Neural progenitor cell (in vitro differentiated cells): ENCODE measurements at regions not wholly inside any gene's neighbourhood (a gene's known extent, or its start where the extent isn't known, plus 50 kb on each side); places are given as distances from the start of the nearest gene placed in this dataset.

ENCODE experiments used
- DNase-seq: peaks from one replicate; pipeline ENCODE4 v3.0.0-alpha.2; 2016; ENCODE audit warnings: low spot score
- H2AFZ ChIP-seq: fragments of 200-600 bp; sonication (generic); replicated peaks from 2 replicates; pipeline ENCODE4 v1.6.1; 2016; ENCODE audit warnings: antibody characterized with exemption
- H3F3A ChIP-seq: fragments of 200-600 bp; sonication (generic); 2 replicates; pipeline ENCODE4 v1.6.1; 2016; ENCODE audit warnings: antibody characterized with exemption, low read depth
- H3K27ac ChIP-seq: fragments of 200-600 bp; sonication (generic); 2 replicates; pipeline ENCODE4 v1.5.1; 2016; ENCODE audit warnings: mild to moderate bottlenecking
- H3K27me3 ChIP-seq: fragments of 200-600 bp; sonication (generic); 2 replicates; pipeline ENCODE4 v1.6.1; 2016; ENCODE audit warnings: mild to moderate bottlenecking, moderate library complexity
- H3K36me3 ChIP-seq: fragments of 200-600 bp; sonication (generic); 2 replicates; pipeline ENCODE4 v1.5.1; 2016
- H3K4me1 ChIP-seq: fragments of 200-600 bp; sonication (generic); 2 replicates; pipeline ENCODE4 v1.6.1; 2016; ENCODE audit warnings: mixed run types
- H3K4me2 ChIP-seq: fragments of 200-600 bp; sonication (generic); 2 replicates; pipeline ENCODE4 v1.6.1; 2016
- H3K4me3 ChIP-seq: fragments of 200-600 bp; sonication (generic); 2 replicates; pipeline ENCODE4 v1.5.1; 2016
- H3K79me2 ChIP-seq: fragments of 200-600 bp; sonication (generic); 2 replicates; pipeline ENCODE4 v1.6.1; 2016; ENCODE audit warnings: low read depth
- H3K9ac ChIP-seq: fragments of 200-600 bp; sonication (generic); 2 replicates; pipeline ENCODE4 v1.6.1; 2016
- H3K9me3 ChIP-seq: fragments of 200-600 bp; sonication (generic); 2 replicates; pipeline ENCODE4 v1.5.1; 2016; ENCODE audit warnings: low read depth
- H4K20me1 ChIP-seq: fragments of 200-600 bp; sonication (generic); 2 replicates; pipeline ENCODE4 v1.6.1; 2016; ENCODE audit warnings: low read depth
- H3K27ac Mint-ChIP-seq: 3 replicates; pipeline ENCODE4 v1.8.0; 2021; ENCODE audit warnings: mixed read lengths
- H3K27me3 Mint-ChIP-seq: 2 replicates; pipeline ENCODE4 v1.8.0; 2022; ENCODE audit warnings: low read depth, mild to moderate bottlenecking, inconsistent platforms, moderate library complexity, mixed read lengths; ENCODE audit not compliant: insufficient read depth
- H3K36me3 Mint-ChIP-seq: 3 replicates; pipeline ENCODE4 v1.8.0; 2021; ENCODE audit warnings: mixed read lengths
- H3K4me1 Mint-ChIP-seq: 3 replicates; pipeline ENCODE4 v1.8.0; 2021; ENCODE audit warnings: mixed read lengths
- H3K4me3 Mint-ChIP-seq: 3 replicates; pipeline ENCODE4 v1.8.0; 2021; ENCODE audit warnings: mild to moderate bottlenecking, moderate library complexity, mixed read lengths
- H3K9me3 Mint-ChIP-seq: 3 replicates; pipeline ENCODE4 v1.8.0; 2020; ENCODE audit warnings: mixed read lengths
- CTCF ChIP-seq: fragments of 200-600 bp; sonication (generic); IDR thresholded peaks from 2 replicates; pipeline ENCODE4 v1.5.1; 2017; ENCODE audit warnings: antibody characterized with exemption, mild to moderate bottlenecking
- EZH2 ChIP-seq: fragments of 200-600 bp; sonication (generic); IDR thresholded peaks from 2 replicates; pipeline ENCODE4 v1.6.1; 2017; ENCODE audit warnings: antibody characterized with exemption, mild to moderate bottlenecking, moderate library complexity
- EZH2phosphoT487 ChIP-seq: fragments of 200-600 bp; sonication (generic); IDR thresholded peaks from 2 replicates; pipeline ENCODE4 v1.6.1; 2017; ENCODE audit warnings: antibody characterized with exemption

GRCh38 chr4:4659871-4660651 lies 118.2 kb upstream of the STX18 start:
- H3K9ac ChIP-seq = no peak overlapping the region
- no peak overlapping the region for H3K4me3 Mint-ChIP-seq

GRCh38 chr4:4658052-4658451 lies 116.2 kb upstream of the STX18 start:
- H3K27ac Mint-ChIP-seq = no peak overlapping the region
- peaks cover 14% of the 10 kb centered on the region for H3K36me3 Mint-ChIP-seq
- TF ChIP-seq EZH2phosphoT487 (no peak), EZH2 (no peak), CTCF (no peak)

More at GRCh38 chr4:4659871-4660651, 118.2 kb upstream of the STX18 start:
- no peaks in the 10 kb centered on the region for H3K79me2 ChIP-seq
- no peak for TF ChIP-seq EZH2phosphoT487
- TF ChIP-seq CTCF = no peak
- no peak for TF ChIP-seq EZH2
- peaks cover 6% of the 10 kb centered on the region for H3K27me3 Mint-ChIP-seq
- H3K36me3 Mint-ChIP-seq = peaks cover 14% of the 10 kb centered on the region
- no peaks in the 10 kb centered on the region for H3K36me3 ChIP-seq
- H3K4me3 ChIP-seq = no peak overlapping the region
- H3K9me3 ChIP-seq = no peaks in the 10 kb centered on the region
- no peaks in the 10 kb centered on the region for H3K27me3 ChIP-seq
- no peaks in the 10 kb centered on the region for H3F3A ChIP-seq
- peaks cover 3% of the 10 kb centered on the region for H3K9me3 Mint-ChIP-seq
- H3K4me1 ChIP-seq = no peaks in the 10 kb centered on the region
- no peaks in the 10 kb centered on the region for H4K20me1 ChIP-seq
- H3K27ac Mint-ChIP-seq = no peak overlapping the region
- H3K4me1 Mint-ChIP-seq = peaks cover 40% of the 10 kb centered on the region
- H2AFZ ChIP-seq = no peak overlapping the region
- H3K4me2 ChIP-seq = no peak overlapping the region
- DNase-seq = no peak
- no peak overlapping the region for H3K27ac ChIP-seq

GRCh38 chr4:4656977-4657376 lies 115.1 kb upstream of the STX18 start:
- H3K9ac ChIP-seq = no peak overlapping the region
- no peaks in the 10 kb centered on the region for H3K79me2 ChIP-seq
- Mint-ChIP-seq H3K27ac (peak overlapping the region; percentile 70), H3K4me3 (no peak overlapping the region), H3K4me1 (peaks cover 29% of the 10 kb centered on the region), H3K36me3 (peaks cover 20% of the 10 kb centered on the region), H3K27me3 (peaks cover 6% of the 10 kb centered on the region), H3K9me3 (peaks cover 7% of the 10 kb centered on the region)
- no peaks in the 10 kb centered on the region for H3K36me3 ChIP-seq
- no peaks in the 10 kb centered on the region for H3K27me3 ChIP-seq
- H3K27ac ChIP-seq = no peak overlapping the region
- no peak overlapping the region for H3K4me2 ChIP-seq
- peaks cover 7% of the 10 kb centered on the region for H3F3A ChIP-seq
- H4K20me1 ChIP-seq = no peaks in the 10 kb centered on the region
- no peak for DNase-seq
- H3K4me1 ChIP-seq = peaks cover 3% of the 10 kb centered on the region
- TF ChIP-seq EZH2phosphoT487 (no peak), EZH2 (no peak), CTCF (no peak)
- H2AFZ ChIP-seq = no peak overlapping the region
- H3K4me3 ChIP-seq = no peak overlapping the region
- H3K9me3 ChIP-seq = no peaks in the 10 kb centered on the region

More at GRCh38 chr4:4658052-4658451, 116.2 kb upstream of the STX18 start:
- peak overlapping the region; percentile 46 for H3K4me3 Mint-ChIP-seq
- H3K4me3 ChIP-seq = no peak overlapping the region
- peaks cover 3% of the 10 kb centered on the region for H3K27me3 Mint-ChIP-seq
- no peaks in the 10 kb centered on the region for H3K27me3 ChIP-seq
- H3K79me2 ChIP-seq = no peaks in the 10 kb centered on the region
- H3K4me1 Mint-ChIP-seq = peaks cover 29% of the 10 kb centered on the region
- no peak overlapping the region for H3K27ac ChIP-seq
- no peaks in the 10 kb centered on the region for H3K36me3 ChIP-seq
- no peaks in the 10 kb centered on the region for H4K20me1 ChIP-seq
- no peaks in the 10 kb centered on the region for H3K4me1 ChIP-seq
- H2AFZ ChIP-seq = no peak overlapping the region
- no peak overlapping the region for H3K9ac ChIP-seq
- no peak overlapping the region for H3K4me2 ChIP-seq
- no peaks in the 10 kb centered on the region for H3K9me3 ChIP-seq
- DNase-seq = no peak
- no peaks in the 10 kb centered on the region for H3F3A ChIP-seq
- peaks cover 4% of the 10 kb centered on the region for H3K9me3 Mint-ChIP-seq
